ENCODE measurements at regions not wholly inside any gene's neighbourhood (a gene's known extent, or its start where the extent isn't known, plus 50 kb on each side); places are given as distances from the start of the nearest gene placed in this dataset.

- no peak for TF ChIP-seq CTCF (IDR thresholded peaks at IDR 0.05; ENCODE audit: control insufficient read depth, extremely low read depth, insufficient read depth)
These were observed 113.6 kb upstream of the IGSF21 start for GRCh38 chr1:17994046-17994445.

GRCh38 chr1:17995480-17995879 lies 112.1 kb upstream of the IGSF21 start:
- DNase-seq (ENCODE audit: low read depth) = no peak
- H3K4me3 ChIP-seq (ENCODE audit: low read depth, low read length) = no peak overlapping the region
- TF ChIP-seq CTCF (IDR thresholded peaks at IDR 0.05; ENCODE audit: control insufficient read depth, extremely low read depth, insufficient read depth) = no peak

More at GRCh38 chr1:17994046-17994445, 113.6 kb upstream of the IGSF21 start:
- no peak overlapping the region for H3K4me3 ChIP-seq (ENCODE audit: low read depth, low read length)
- DNase-seq (ENCODE audit: low read depth) = no peak

GRCh38 chr1:17998889-17999288 lies 108.7 kb upstream of the IGSF21 start:
- TF ChIP-seq CTCF (IDR thresholded peaks at IDR 0.05; ENCODE audit: control insufficient read depth, extremely low read depth, insufficient read depth) = peak; percentile 34; the same call in 1 of the 2 replicates
- no peak overlapping the region for H3K4me3 ChIP-seq (ENCODE audit: low read depth, low read length)
- DNase-seq (ENCODE audit: low read depth) = no peak

GRCh38 chr1:17999884-18000283 lies 107.7 kb upstream of the IGSF21 start:
- DNase-seq (ENCODE audit: low read depth) = no peak
- no peak for TF ChIP-seq CTCF (IDR thresholded peaks at IDR 0.05; ENCODE audit: control insufficient read depth, extremely low read depth, insufficient read depth)
- no peak overlapping the region for H3K4me3 ChIP-seq (ENCODE audit: low read depth, low read length)

GRCh38 chr1:18001725-18002124 lies 105.9 kb upstream of the IGSF21 start:
- TF ChIP-seq CTCF (IDR thresholded peaks at IDR 0.05; ENCODE audit: control insufficient read depth, extremely low read depth, insufficient read depth) = no peak
- H3K4me3 ChIP-seq (ENCODE audit: low read depth, low read length) = no peak overlapping the region
- no peak for DNase-seq (ENCODE audit: low read depth)

GRCh38 chr1:18004278-18004677 lies 103.3 kb upstream of the IGSF21 start:
- DNase-seq (ENCODE audit: low read depth) = no peak
- no peak overlapping the region for H3K4me3 ChIP-seq (ENCODE audit: low read depth, low read length)
- no peak for TF ChIP-seq CTCF (IDR thresholded peaks at IDR 0.05; ENCODE audit: control insufficient read depth, extremely low read depth, insufficient read depth)

- TF ChIP-seq CTCF (IDR thresholded peaks at IDR 0.05; ENCODE audit: control insufficient read depth, extremely low read depth, insufficient read depth) = no peak
- no peak overlapping the region for H3K4me3 ChIP-seq (ENCODE audit: low read depth, low read length)
- DNase-seq (ENCODE audit: low read depth) = no peak
These were observed 102.4 kb upstream of the IGSF21 start for GRCh38 chr1:18005238-18005637.
